ENCODE measurements at regions not wholly inside any gene's neighbourhood (a gene's known extent, or its start where the extent isn't known, plus 50 kb on each side); places are given as distances from the start of the nearest gene placed in this dataset.

GRCh38 chr5:111602817-111603445, 90.6 kb upstream of the STARD4 start:
- H3K4me1 ChIP-seq (ENCODE audit: insufficient read depth, low read length), result no peaks in the 10 kb centered on the region
- FAIRE-seq (no peak), ATAC-seq (no peak), DNase-seq (ENCODE audit: low spot score) (no peak)
- 61% methylated on average over 5 of the region's 5 CpGs for WGBS (ENCODE audit: low lambda C conversion rate)
- BruUV-seq (replicated peaks), result no TSS peak
- H3K36me3 ChIP-seq (replicated peaks in 1 of 2; ENCODE audit: control insufficient read depth in 1 of 2, insufficient read depth in 2 of 2, low read length in 2 of 2), result no peaks in the 10 kb centered on the region
- POLR2A ChIA-PET, result no interaction called here
- in situ Hi-C loops (cut with HindIII; ENCODE audit: extremely low pct_ligation_motif_present, low pct_unique_long_range_greater_than_20kb), result no loop called here
- no peak overlapping the region for H3K4me3 ChIP-seq (replicated peaks in 1 of 3; ENCODE audit: insufficient read depth in 1 of 3, low read depth in 2 of 3, low read length in 3 of 3)
- CTCF ChIA-PET (ENCODE audit: low intra/inter-chr PET ratio, low total read pairs), result no interaction called here
- no peaks in the 10 kb centered on the region for H4K20me1 ChIP-seq (ENCODE audit: insufficient read depth, low read length)
- no peak overlapping the region for H2AFZ ChIP-seq (ENCODE audit: low read length)
- TF ChIP-seq MED1 (CRISPR knock-in tag; IDR thresholded peaks at IDR 0.05) (no peak), NFE2L2 (IDR thresholded peaks at IDR 0.05; ENCODE audit: low read length) (peak; percentile 55; the same call in 1 of the 2 replicates)
- no peak overlapping the region for H3K27ac ChIP-seq (ENCODE audit: extremely low read length, insufficient read depth, low read length)
- H3K4me2 ChIP-seq (ENCODE audit: low read depth, low read length), result no peak overlapping the region
- no peaks in the 10 kb centered on the region for H3K79me2 ChIP-seq (ENCODE audit: insufficient read depth, low read length)
- no peak overlapping the region for H3K9ac ChIP-seq (ENCODE audit: insufficient read depth, low read depth, low read length)
- no peaks in the 10 kb centered on the region for H3K27me3 ChIP-seq (ENCODE audit: control insufficient read depth in 1 of 2, insufficient read depth in 2 of 2, low read length in 2 of 2)
- intact Hi-C loops (cut with micrococcal nuclease; ENCODE audit: unreplicated experiment), result no loop called here
- H3K9me3 ChIP-seq (ENCODE audit: low read length), result no peaks in the 10 kb centered on the region

- ChIA-PET CTCF (ENCODE audit: low intra/inter-chr PET ratio, low total read pairs) (no interaction called here), POLR2A (no interaction called here)
- H3K27ac ChIP-seq (ENCODE audit: extremely low read length, insufficient read depth, low read length), result no peak overlapping the region
- H4K20me1 ChIP-seq (ENCODE audit: insufficient read depth, low read length), result no peaks in the 10 kb centered on the region
- no peaks in the 10 kb centered on the region for H3K4me1 ChIP-seq (ENCODE audit: insufficient read depth, low read length)
- no peak for ATAC-seq
- H3K4me2 ChIP-seq (ENCODE audit: low read depth, low read length), result no peak overlapping the region
- no peak for FAIRE-seq
- no peak for DNase-seq (ENCODE audit: low spot score)
- no TSS peak for BruUV-seq (replicated peaks)
- intact Hi-C loops (cut with micrococcal nuclease; ENCODE audit: unreplicated experiment) (no loop called here), in situ Hi-C loops (cut with HindIII; ENCODE audit: extremely low pct_ligation_motif_present, low pct_unique_long_range_greater_than_20kb) (no loop called here)
- no peaks in the 10 kb centered on the region for H3K36me3 ChIP-seq (replicated peaks in 1 of 2; ENCODE audit: control insufficient read depth in 1 of 2, insufficient read depth in 2 of 2, low read length in 2 of 2)
- no peaks in the 10 kb centered on the region for H3K79me2 ChIP-seq (ENCODE audit: insufficient read depth, low read length)
- WGBS (ENCODE audit: low lambda C conversion rate), result 0% methylated on average over 2 of the region's 2 CpGs
- no peaks in the 10 kb centered on the region for H3K9me3 ChIP-seq (ENCODE audit: low read length)
- no peaks in the 10 kb centered on the region for H3K27me3 ChIP-seq (ENCODE audit: control insufficient read depth in 1 of 2, insufficient read depth in 2 of 2, low read length in 2 of 2)
- H3K9ac ChIP-seq (ENCODE audit: insufficient read depth, low read depth, low read length), result no peak overlapping the region
- no peak overlapping the region for H3K4me3 ChIP-seq (replicated peaks in 1 of 3; ENCODE audit: insufficient read depth in 1 of 3, low read depth in 2 of 3, low read length in 3 of 3)
- H2AFZ ChIP-seq (ENCODE audit: low read length), result no peak overlapping the region
- TF ChIP-seq SP1 (IDR thresholded peaks at IDR 0.05) (no peak), SP1 (CRISPR knock-in tag; IDR thresholded peaks at IDR 0.05) (no peak), YY1 (IDR thresholded peaks at IDR 0.05; ENCODE audit: insufficient read depth, insufficient replicate concordance, low read depth, low read length) (no peak), DDIT3 (CRISPR knock-in tag; IDR thresholded peaks at IDR 0.05) (no peak), ZBTB20 (CRISPR knock-in tag; IDR thresholded peaks at IDR 0.05; ENCODE audit: borderline replicate concordance, low read depth) (no peak), GRHL1 (CRISPR knock-in tag; conservative IDR thresholded peaks at IDR 0.05) (no peak), ZNF138 (CRISPR knock-in tag; IDR thresholded peaks at IDR 0.05; ENCODE audit: low read depth) (no peak), HMGA1 (CRISPR knock-in tag; conservative IDR thresholded peaks at IDR 0.05) (no peak), HNF1B (CRISPR knock-in tag; IDR thresholded peaks at IDR 0.05) (no peak), SALL2 (CRISPR knock-in tag; IDR thresholded peaks at IDR 0.05) (no peak), HIVEP1 (CRISPR knock-in tag; IDR thresholded peaks at IDR 0.05) (no peak), ZBTB42 (CRISPR knock-in tag; IDR thresholded peaks at IDR 0.05) (no peak), ZNF629 (CRISPR knock-in tag; conservative IDR thresholded peaks at IDR 0.05) (no peak), SP140L (CRISPR knock-in tag; IDR thresholded peaks at IDR 0.05; ENCODE audit: borderline replicate concordance) (no peak), TRIM24 (CRISPR knock-in tag; IDR thresholded peaks at IDR 0.05) (no peak)
Measured at GRCh38 chr5:111598996-111599395, 86.7 kb upstream of the STARD4 start.
